GM12865 (cell line): ENCODE measurements at regions not wholly inside any gene's neighbourhood (a gene's known extent, or its start where the extent isn't known, plus 50 kb on each side); places are given as distances from the start of the nearest gene placed in this dataset.

Experiments used
- DNase-seq: peaks from one replicate; pipeline ENCODE4 v3.0.0; 2010; ENCODE audit warnings: low read depth
- H3K4me3 ChIP-seq: 2 replicates; pipeline ENCODE4 v1.5.1; 2011; ENCODE audit warnings: mild to moderate bottlenecking, low read depth, low read length, control low read depth
- CTCF ChIP-seq: IDR thresholded peaks from 2 replicates; pipeline ENCODE4 v1.5.1; 2011; ENCODE audit warnings: low read length, control low read depth, low read depth, inconsistent platforms; ENCODE audit not compliant: insufficient read depth; ENCODE audit errors: missing control alignments

DNA sequence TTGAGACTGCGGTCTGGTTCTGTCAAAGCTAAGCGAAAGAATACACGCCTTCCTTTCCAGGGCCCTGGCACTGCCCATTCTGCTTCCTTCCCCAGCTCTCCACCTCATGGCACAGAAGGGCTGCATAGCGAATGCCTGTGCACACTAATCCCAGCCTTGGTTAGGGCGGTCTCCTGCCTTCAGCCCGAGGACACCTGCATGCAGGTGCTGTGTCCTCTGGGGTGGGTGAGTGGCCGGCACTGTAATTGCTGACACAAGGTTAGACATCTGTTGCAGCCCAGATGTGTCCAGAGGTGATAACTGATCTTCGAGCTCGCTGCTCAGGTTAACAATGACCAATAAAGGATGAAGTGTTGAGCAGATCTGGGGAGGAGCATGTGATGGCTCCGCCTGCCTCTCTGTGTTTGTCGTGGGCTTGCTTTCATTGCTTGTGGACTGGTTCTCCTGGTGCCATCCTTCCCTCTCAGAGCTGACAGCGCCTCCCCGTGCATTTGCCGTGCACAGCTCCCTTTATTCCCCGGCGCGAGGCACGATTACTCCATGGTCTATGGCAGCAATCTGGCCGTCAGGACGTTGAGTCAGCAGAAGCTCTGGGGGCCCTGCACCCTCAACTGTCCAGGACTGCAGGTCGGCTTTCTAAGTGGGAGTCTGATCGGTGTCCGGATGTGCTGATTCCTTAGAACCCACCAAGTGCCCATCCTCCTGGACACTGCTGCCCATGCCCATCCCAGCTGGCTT, 1088.2 kb downstream of the BRD1 start:
- H3K4me3 ChIP-seq = no peak overlapping the region
- no peak for DNase-seq
- no peak for TF ChIP-seq CTCF

DNA sequence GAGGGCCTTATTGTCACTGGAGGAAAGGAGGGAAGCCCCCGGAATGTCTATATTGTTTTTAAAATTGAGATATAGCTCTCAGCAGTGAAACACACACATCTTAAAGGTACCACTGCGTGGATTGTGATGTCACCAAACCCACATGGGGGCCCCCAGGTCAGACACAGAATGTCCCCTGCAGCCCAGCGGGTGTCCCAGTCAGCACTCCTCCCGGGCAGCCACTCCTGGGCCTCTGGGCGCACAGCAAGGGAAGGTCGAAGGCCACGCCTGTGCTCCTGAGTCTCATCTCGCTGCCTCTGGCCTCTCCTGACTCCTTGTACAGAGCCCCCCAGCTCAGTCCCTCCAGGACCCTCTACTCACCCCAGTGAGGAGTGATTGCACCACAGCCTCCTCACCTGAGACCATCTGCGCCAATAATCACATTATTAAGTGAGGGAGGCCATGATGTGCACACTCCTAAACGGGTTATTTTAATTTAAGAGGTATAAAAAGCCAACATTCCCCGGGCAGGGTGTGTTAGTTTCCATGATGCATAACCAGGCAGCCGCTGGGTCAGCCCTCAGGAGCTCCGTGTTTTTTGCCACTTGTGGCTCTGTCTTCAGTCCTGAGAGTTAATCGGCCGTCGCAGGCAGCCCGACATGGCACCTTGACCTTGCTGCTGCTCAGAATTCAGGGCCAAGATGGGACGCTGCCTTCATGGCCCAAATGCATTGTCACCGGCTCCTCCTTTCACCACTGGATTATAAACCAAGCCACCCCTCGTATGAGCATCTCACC, 1089.3 kb downstream of the BRD1 start:
- no peak overlapping the region for H3K4me3 ChIP-seq
- DNase-seq = no peak
- no peak for TF ChIP-seq CTCF

- no peak overlapping the region for H3K4me3 ChIP-seq
- TF ChIP-seq CTCF = no peak
- no peak for DNase-seq
Observed at GRCh38 chr22:48737461-48738203, 1090.0 kb downstream of the BRD1 start.

GRCh38 chr22:48736593-48737460, 1090.8 kb downstream of the BRD1 start:
- TF ChIP-seq CTCF = no peak
- DNase-seq = no peak
- H3K4me3 ChIP-seq = no peak overlapping the region

DNA sequence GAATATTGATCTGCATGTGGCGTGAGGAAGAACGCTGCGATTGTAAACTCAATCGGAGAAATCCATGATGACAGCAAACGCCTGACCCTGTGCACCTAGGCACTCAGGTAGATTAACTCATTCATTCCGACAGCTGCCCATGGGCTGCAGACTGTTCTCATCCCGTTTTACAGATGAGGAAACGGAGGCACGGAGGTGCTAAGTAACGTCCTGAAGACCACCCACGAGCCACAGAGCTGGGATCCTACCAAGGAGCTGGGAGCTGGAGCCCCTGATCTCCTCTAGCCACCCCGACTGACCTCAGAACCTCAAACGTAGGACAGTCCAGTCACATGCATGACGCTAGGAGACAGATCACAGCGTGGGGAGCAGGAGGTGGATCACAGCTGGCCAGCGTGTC, 1092.7 kb downstream of the BRD1 start:
- no peak for DNase-seq
- no peak for TF ChIP-seq CTCF
- H3K4me3 ChIP-seq = no peak overlapping the region

GRCh38 chr22:48734359-48734758, 1093.3 kb downstream of the BRD1 start:
- DNase-seq = no peak
- no peak overlapping the region for H3K4me3 ChIP-seq
- no peak for TF ChIP-seq CTCF
